Gastroesophageal sphincter (tissue), 4 donors: ENCODE measurements at regions not wholly inside any gene's neighbourhood (a gene's known extent, or its start where the extent isn't known, plus 50 kb on each side); places are given as distances from the start of the nearest gene placed in this dataset.

Source experiments
- ATAC-seq: fragments of 150-250 bp; one replicate; pipeline ENCODE4 v1.9.1; 2016; ENCODE audit warnings: mild to moderate bottlenecking, moderate library complexity
- H3K27ac ChIP-seq, 4 donors: fragments of 200-600 bp; sonication (generic) in 3 of 4; 1 replicate in 3 of 4; 2 replicates in 1 of 4; pipeline ENCODE4 v1.5.1; 2016 to 2019
- H3K27me3 ChIP-seq: fragments of 200-600 bp; sonication (generic); one replicate; pipeline ENCODE4 v1.5.1; 2019
- H3K36me3 ChIP-seq, 2 donors: fragments of 200-600 bp; sonication (generic); one replicate each; pipeline ENCODE4 v1.5.1; 2019; ENCODE audit warnings: control low read depth in 1 of 2
- H3K4me1 ChIP-seq, 3 donors: fragments of 200-600 bp; sonication (generic); 1 replicate in 2 of 3; 2 replicates in 1 of 3; pipeline ENCODE4 v1.5.1; 2016 to 2019; ENCODE audit warnings: control low read depth in 2 of 3
- H3K4me3 ChIP-seq, 2 donors: fragments of 200-600 bp; sonication (generic); one replicate each; pipeline ENCODE4 v1.5.1; 2019; ENCODE audit warnings: mild to moderate bottlenecking in 1 of 2, moderate library complexity in 1 of 2
- H3K9me3 ChIP-seq, 3 donors: fragments of 200-600 bp; sonication (generic); one replicate each; pipeline ENCODE4 v1.5.1; 2017 to 2019; ENCODE audit warnings: control low read depth in 2 of 3
- CTCF ChIP-seq, 4 experiments: fragments of 200-600 bp in 2 of 4; fragments of 450-650 bp in 2 of 4; sonication (generic) in 1 of 4; IDR thresholded peaks; one replicate each; pipeline ENCODE4 v1.5.1; 2017 to 2019; ENCODE audit warnings: antibody characterized with exemption in 4 of 4, mild to moderate bottlenecking in 2 of 4, moderate library complexity in 2 of 4
- EP300 ChIP-seq: sonication (generic); formaldehyde crosslinking; IDR thresholded peaks from one replicate; pipeline ENCODE4 v1.6.1; 2017; ENCODE audit warnings: antibody characterized with exemption, mild to moderate bottlenecking
- POLR2A ChIP-seq, 2 donors: fragments of 450-650 bp; IDR thresholded peaks; one replicate each; pipeline ENCODE4 v1.6.1; 2017; ENCODE audit warnings: antibody characterized with exemption in 2 of 2, mild to moderate bottlenecking in 2 of 2, moderate library complexity in 1 of 2
- POLR2AphosphoS5 ChIP-seq: sonication (generic); formaldehyde crosslinking; IDR thresholded peaks from one replicate; pipeline ENCODE4 v1.6.1; 2017; ENCODE audit warnings: antibody characterized with exemption
- WGBS, 2 donors: methylation state at CpG; one replicate each; pipeline ENCODE4 v1.1.5; 2018; ENCODE audit warnings: low coverage in 1 of 2; 5-methylcytosine and 5-hydroxymethylcytosine counted together

- H3K27me3 ChIP-seq = peaks cover 43% of the 10 kb centered on the region
- no peak overlapping the region for H3K4me3 ChIP-seq
- H3K9me3 ChIP-seq = no peaks in the 10 kb centered on the region
- ATAC-seq = no peak
- no peaks in the 10 kb centered on the region for H3K4me1 ChIP-seq
- WGBS, 2 donors = 71 to 76% methylated on average over 2 to 4 of the region's 5 CpGs
- TF ChIP-seq POLR2AphosphoS5 (no peak), EP300 (no peak), CTCF (IDR thresholded peaks at IDR 0.05) (no peak), POLR2A (IDR thresholded peaks at IDR 0.05) (no peak)
- H3K27ac ChIP-seq = no peak overlapping the region
- no peaks in the 10 kb centered on the region for H3K36me3 ChIP-seq
Observed at GRCh38 chr2:437180-437579, 149.3 kb upstream of the ALKAL2 start.

GRCh38 chr2:436205-436604, 148.3 kb upstream of the ALKAL2 start:
- Histone ChIP-seq H3K36me3 (no peaks in the 10 kb centered on the region), H3K4me3 (no peak overlapping the region), H3K4me1 (no peaks in the 10 kb centered on the region), H3K9me3 (no peaks in the 10 kb centered on the region), H3K27me3 (peaks cover 38% of the 10 kb centered on the region), H3K27ac (no peak overlapping the region)
- TF ChIP-seq CTCF (IDR thresholded peaks at IDR 0.05) (no peak), EP300 (no peak), POLR2AphosphoS5 (no peak), POLR2A (IDR thresholded peaks at IDR 0.05) (no peak)
- no peak for ATAC-seq
- 92 to 93% methylated on average over 3 to 10 of the region's 14 CpGs for WGBS, 2 donors

GRCh38 chr2:434625-435024, 146.7 kb upstream of the ALKAL2 start:
- H3K36me3 ChIP-seq = no peaks in the 10 kb centered on the region
- peaks cover 23% of the 10 kb centered on the region for H3K27me3 ChIP-seq
- no peak for TF ChIP-seq CTCF (IDR thresholded peaks at IDR 0.05)
- no peak for TF ChIP-seq POLR2A (IDR thresholded peaks at IDR 0.05)
- no peak for TF ChIP-seq EP300
- no peak for TF ChIP-seq POLR2AphosphoS5
- no peaks in the 10 kb centered on the region for H3K4me1 ChIP-seq
- H3K27ac ChIP-seq = no peak overlapping the region
- no peaks in the 10 kb centered on the region for H3K9me3 ChIP-seq
- no peak overlapping the region for H3K4me3 ChIP-seq
- no peak for ATAC-seq

GRCh38 chr2:433216-433615, 145.3 kb upstream of the ALKAL2 start:
- Histone ChIP-seq H3K4me1 (no peaks in the 10 kb centered on the region), H3K27me3 (peaks cover 14% of the 10 kb centered on the region), H3K36me3 (no peaks in the 10 kb centered on the region), H3K9me3 (no peaks in the 10 kb centered on the region), H3K27ac (no peak overlapping the region), H3K4me3 (no peak overlapping the region)
- TF ChIP-seq CTCF (IDR thresholded peaks at IDR 0.05) (no peak), POLR2A (IDR thresholded peaks at IDR 0.05) (no peak), EP300 (no peak), POLR2AphosphoS5 (no peak)
- WGBS, 2 donors = 54 to 58% methylated on average over 2 to 4 of the region's 4 CpGs
- no peak for ATAC-seq

GRCh38 chr2:430291-431040, 142.6 kb upstream of the ALKAL2 start:
- TF ChIP-seq EP300 (no peak), POLR2AphosphoS5 (no peak), CTCF (IDR thresholded peaks at IDR 0.05) (no peak), POLR2A (IDR thresholded peaks at IDR 0.05) (no peak)
- H3K27ac ChIP-seq = no peak overlapping the region
- H3K4me3 ChIP-seq = no peak overlapping the region
- 74 to 76% methylated on average over 11 to 12 of the region's 20 CpGs for WGBS, 2 donors
- no peaks in the 10 kb centered on the region for H3K36me3 ChIP-seq
- H3K27me3 ChIP-seq = peaks cover 4% of the 10 kb centered on the region
- H3K9me3 ChIP-seq = no peaks in the 10 kb centered on the region
- no peak for ATAC-seq
- H3K4me1 ChIP-seq = no peaks in the 10 kb centered on the region
